ENCODE measurements at regions not wholly inside any gene's neighbourhood (a gene's known extent, or its start where the extent isn't known, plus 50 kb on each side); places are given as distances from the start of the nearest gene placed in this dataset.

GRCh38 chr2:104016801-104017200, 837.1 kb upstream of the POU3F3 start:
- TF ChIP-seq, protein P1, sequence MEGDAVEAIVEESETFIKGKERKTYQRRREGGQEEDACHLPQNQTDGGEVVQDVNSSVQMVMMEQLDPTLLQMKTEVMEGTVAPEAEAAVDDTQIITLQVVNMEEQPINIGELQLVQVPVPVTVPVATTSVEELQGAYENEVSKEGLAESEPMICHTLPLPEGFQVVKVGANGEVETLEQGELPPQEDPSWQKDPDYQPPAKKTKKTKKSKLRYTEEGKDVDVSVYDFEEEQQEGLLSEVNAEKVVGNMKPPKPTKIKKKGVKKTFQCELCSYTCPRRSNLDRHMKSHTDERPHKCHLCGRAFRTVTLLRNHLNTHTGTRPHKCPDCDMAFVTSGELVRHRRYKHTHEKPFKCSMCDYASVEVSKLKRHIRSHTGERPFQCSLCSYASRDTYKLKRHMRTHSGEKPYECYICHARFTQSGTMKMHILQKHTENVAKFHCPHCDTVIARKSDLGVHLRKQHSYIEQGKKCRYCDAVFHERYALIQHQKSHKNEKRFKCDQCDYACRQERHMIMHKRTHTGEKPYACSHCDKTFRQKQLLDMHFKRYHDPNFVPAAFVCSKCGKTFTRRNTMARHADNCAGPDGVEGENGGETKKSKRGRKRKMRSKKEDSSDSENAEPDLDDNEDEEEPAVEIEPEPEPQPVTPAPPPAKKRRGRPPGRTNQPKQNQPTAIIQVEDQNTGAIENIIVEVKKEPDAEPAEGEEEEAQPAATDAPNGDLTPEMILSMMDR (IDR thresholded peaks at IDR 0.05; ENCODE audit: poor library complexity), result no peak
- TF ChIP-seq EZH2 (IDR thresholded peaks at IDR 0.05; ENCODE audit: borderline replicate concordance) (no peak), EZH2phosphoT487 (IDR thresholded peaks at IDR 0.05; ENCODE audit: low read depth, severe bottlenecking, unreplicated experiment) (no peak)
